Stimulated activated CD4-positive, alpha-beta T cell treated with anti-CD3 and anti-CD28 coated beads, Interleukin-2, amount 100 ng/mL, for 4 hours (primary cell): ENCODE measurements at regions not wholly inside any gene's neighbourhood (a gene's known extent, or its start where the extent isn't known, plus 50 kb on each side); places are given as distances from the start of the nearest gene placed in this dataset.
"Not testable (repeated sequence)": the region's sequence is repeated elsewhere in the genome, so short reads cannot be mapped to it uniquely, and the experiment has no call there.

Experiments
- DNase-seq: peaks from one replicate; pipeline ENCODE4 v3.0.0-alpha.2; 2020; ENCODE audit warnings: low read depth

GRCh38 chr12:116430911-116431565 lies 128.1 kb upstream of the MAP1LC3B2 start:
- DNase-seq = no peak

- DNase-seq = no peak
These were observed 127.4 kb upstream of the MAP1LC3B2 start for GRCh38 chr12:116431677-116432300.

GRCh38 chr12:116432314-116432750 lies 126.8 kb upstream of the MAP1LC3B2 start:
- DNase-seq = no peak

- DNase-seq = no peak
These were observed 125.9 kb upstream of the MAP1LC3B2 start for GRCh38 chr12:116433249-116433648.

GRCh38 chr12:116434155-116435011 lies 124.8 kb upstream of the MAP1LC3B2 start:
- no peak for DNase-seq

GRCh38 chr12:116435984-116436383 lies 123.2 kb upstream of the MAP1LC3B2 start:
- no peak for DNase-seq

GRCh38 chr12:116436561-116437249 lies 122.5 kb upstream of the MAP1LC3B2 start:
- no peak for DNase-seq

- no peak for DNase-seq
These were observed 117.9 kb upstream of the MAP1LC3B2 start for GRCh38 chr12:116441292-116441691.

GRCh38 chr12:116442304-116442703 lies 116.9 kb upstream of the MAP1LC3B2 start:
- DNase-seq = no peak

- no peak for DNase-seq
These were observed 116.2 kb upstream of the MAP1LC3B2 start for GRCh38 chr12:116442946-116443345.

- no peak for DNase-seq
These were observed 115.2 kb upstream of the MAP1LC3B2 start for GRCh38 chr12:116443821-116444589.

- no peak for DNase-seq
These were observed 114.6 kb upstream of the MAP1LC3B2 start for GRCh38 chr12:116444590-116444943.

GRCh38 chr12:116448165-116448739 lies 110.9 kb upstream of the MAP1LC3B2 start:
- DNase-seq = no peak

GRCh38 chr12:116450406-116450910 lies 108.7 kb upstream of the MAP1LC3B2 start:
- DNase-seq = no peak

GRCh38 chr12:116452975-116453374 lies 106.2 kb upstream of the MAP1LC3B2 start:
- DNase-seq = not testable (repeated sequence)

GRCh38 chr12:116453631-116454030 lies 105.5 kb upstream of the MAP1LC3B2 start:
- no peak for DNase-seq

- no peak for DNase-seq
These were observed 105.1 kb upstream of the MAP1LC3B2 start for GRCh38 chr12:116454076-116454475.

- DNase-seq = no peak
These were observed 104.2 kb upstream of the MAP1LC3B2 start for GRCh38 chr12:116454950-116455447.

- DNase-seq = no peak
These were observed 103.4 kb upstream of the MAP1LC3B2 start for GRCh38 chr12:116455540-116456329.
